T1000 (cell line): ENCODE measurements at regions not wholly inside any gene's neighbourhood (a gene's known extent, or its start where the extent isn't known, plus 50 kb on each side); places are given as distances from the start of the nearest gene placed in this dataset.
"Not testable (repeated sequence)": the region's sequence is repeated elsewhere in the genome, so short reads cannot be mapped to it uniquely, and the experiment has no call there.

Experiments used
- DNase-seq: peaks from one replicate; lab custom pipeline; 2025; ENCODE audit warnings: mixed read lengths; lab: John Stamatoyannopoulos, UW

- no peak for DNase-seq
Measured at GRCh38 chr21:39082656-39083376, 100.4 kb downstream of the PSMG1 start.

- DNase-seq, result no peak
Measured at GRCh38 chr21:39080366-39080765, 102.9 kb downstream of the PSMG1 start.

GRCh38 chr21:39079617-39080016 lies 103.6 kb downstream of the PSMG1 start:
- no peak for DNase-seq

- no peak for DNase-seq
Measured at GRCh38 chr21:39078322-39079065, 104.8 kb downstream of the PSMG1 start.

- peak; percentile 38 for DNase-seq
Measured at GRCh38 chr21:39077876-39078275, 105.4 kb downstream of the PSMG1 start.

GRCh38 chr21:39074508-39074907 lies 108.7 kb downstream of the PSMG1 start:
- DNase-seq, result no peak

- DNase-seq, result no peak
Measured at GRCh38 chr21:39073717-39074116, 109.5 kb downstream of the PSMG1 start.

- no peak for DNase-seq
Measured at GRCh38 chr21:39073063-39073462, 110.2 kb downstream of the PSMG1 start.

GRCh38 chr21:39072468-39072867 lies 110.8 kb downstream of the PSMG1 start:
- DNase-seq, result no peak

- no peak for DNase-seq
Measured at GRCh38 chr21:39071623-39072214, 111.5 kb downstream of the PSMG1 start.

- not testable (repeated sequence) for DNase-seq
Measured at GRCh38 chr21:39069856-39070255, 113.4 kb downstream of the PSMG1 start.

GRCh38 chr21:39066829-39067780 lies 116.1 kb downstream of the PSMG1 start:
- no peak for DNase-seq

GRCh38 chr21:39065917-39066316 lies 117.3 kb downstream of the PSMG1 start:
- DNase-seq, result no peak

GRCh38 chr21:39064325-39065012 lies 118.8 kb downstream of the PSMG1 start:
- DNase-seq, result no peak

- no peak for DNase-seq
Measured at GRCh38 chr21:39063517-39063916, 119.7 kb downstream of the PSMG1 start.

GRCh38 chr21:39062196-39062595 lies 121.1 kb downstream of the PSMG1 start:
- DNase-seq, result no peak

GRCh38 chr21:39061766-39062165 lies 121.5 kb downstream of the PSMG1 start:
- DNase-seq, result no peak

- DNase-seq, result no peak
Measured at GRCh38 chr21:39060485-39061083, 122.7 kb downstream of the PSMG1 start.

GRCh38 chr21:39057121-39057520 lies 126.1 kb downstream of the PSMG1 start:
- DNase-seq, result no peak

GRCh38 chr21:39056636-39057035 lies 126.6 kb downstream of the PSMG1 start:
- no peak for DNase-seq
